Progenitor cell of endocrine pancreas (in vitro differentiated cells): ENCODE measurements at regions not wholly inside any gene's neighbourhood (a gene's known extent, or its start where the extent isn't known, plus 50 kb on each side); places are given as distances from the start of the nearest gene placed in this dataset.

ENCODE experiments used
- DNase-seq: peaks from one replicate; pipeline ENCODE4 v3.0.0; 2021; ENCODE audit warnings: low spot score; ENCODE audit not compliant: unreplicated experiment
- H3K27ac Mint-ChIP-seq: 2 replicates; pipeline ENCODE4 v1.8.0; 2021; ENCODE audit warnings: mild to moderate bottlenecking, moderate library complexity, mixed read lengths
- H3K27me3 Mint-ChIP-seq: 2 replicates; pipeline ENCODE4 v1.8.0; 2021; ENCODE audit warnings: mixed read lengths
- H3K36me3 Mint-ChIP-seq: 2 replicates; pipeline ENCODE4 v1.8.0; 2022; ENCODE audit warnings: mixed read lengths; ENCODE audit not compliant: insufficient read depth
- H3K4me1 Mint-ChIP-seq: 2 replicates; pipeline ENCODE4 v1.8.0; 2021; ENCODE audit warnings: low read depth, mixed read lengths
- H3K4me3 Mint-ChIP-seq: 2 replicates; pipeline ENCODE4 v1.8.0; 2021; ENCODE audit warnings: low read depth, mild to moderate bottlenecking, moderate library complexity, mixed read lengths
- H3K9me3 Mint-ChIP-seq: 2 replicates; pipeline ENCODE4 v1.8.0; 2021; ENCODE audit warnings: low read depth, mixed read lengths
- TF ChIP-seq, protein P1 (sequence below): fragments of 200-600 bp; sonication (generic); IDR thresholded peaks from one replicate; pipeline ENCODE4 v1.5.0; 2021; ENCODE audit warnings: antibody characterized with exemption, mild to moderate bottlenecking; ENCODE audit not compliant: unreplicated experiment

DNA sequence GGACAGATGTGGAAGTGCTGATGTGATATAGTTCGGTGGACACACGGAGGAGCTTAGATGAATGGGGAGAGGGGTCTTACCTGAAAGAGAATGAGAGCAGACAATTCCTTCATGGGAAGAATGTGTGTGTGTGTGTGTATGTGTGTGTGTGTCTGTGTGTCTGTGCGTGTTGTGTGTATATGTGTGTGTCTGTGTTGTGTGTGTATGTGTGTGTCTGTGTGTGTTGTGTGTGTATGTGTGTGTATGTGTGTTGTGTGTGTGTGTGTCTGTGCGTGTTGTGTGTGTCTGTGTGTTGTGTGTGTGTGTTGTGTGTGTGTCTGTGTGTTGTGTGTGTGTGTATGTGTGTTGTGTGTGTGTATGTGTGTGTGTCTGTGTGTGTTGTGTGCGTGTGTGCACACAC lies 104.2 kb downstream of the FAM204A start:
- H3K9me3 Mint-ChIP-seq = no peaks in the 10 kb centered on the region
- DNase-seq = no peak
- TF ChIP-seq, protein P1, sequence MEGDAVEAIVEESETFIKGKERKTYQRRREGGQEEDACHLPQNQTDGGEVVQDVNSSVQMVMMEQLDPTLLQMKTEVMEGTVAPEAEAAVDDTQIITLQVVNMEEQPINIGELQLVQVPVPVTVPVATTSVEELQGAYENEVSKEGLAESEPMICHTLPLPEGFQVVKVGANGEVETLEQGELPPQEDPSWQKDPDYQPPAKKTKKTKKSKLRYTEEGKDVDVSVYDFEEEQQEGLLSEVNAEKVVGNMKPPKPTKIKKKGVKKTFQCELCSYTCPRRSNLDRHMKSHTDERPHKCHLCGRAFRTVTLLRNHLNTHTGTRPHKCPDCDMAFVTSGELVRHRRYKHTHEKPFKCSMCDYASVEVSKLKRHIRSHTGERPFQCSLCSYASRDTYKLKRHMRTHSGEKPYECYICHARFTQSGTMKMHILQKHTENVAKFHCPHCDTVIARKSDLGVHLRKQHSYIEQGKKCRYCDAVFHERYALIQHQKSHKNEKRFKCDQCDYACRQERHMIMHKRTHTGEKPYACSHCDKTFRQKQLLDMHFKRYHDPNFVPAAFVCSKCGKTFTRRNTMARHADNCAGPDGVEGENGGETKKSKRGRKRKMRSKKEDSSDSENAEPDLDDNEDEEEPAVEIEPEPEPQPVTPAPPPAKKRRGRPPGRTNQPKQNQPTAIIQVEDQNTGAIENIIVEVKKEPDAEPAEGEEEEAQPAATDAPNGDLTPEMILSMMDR = no peak
- no peaks in the 10 kb centered on the region for H3K36me3 Mint-ChIP-seq
- H3K27me3 Mint-ChIP-seq = peaks cover 81% of the 10 kb centered on the region
- H3K27ac Mint-ChIP-seq = no peak overlapping the region
- no peak overlapping the region for H3K4me3 Mint-ChIP-seq
- H3K4me1 Mint-ChIP-seq = no peaks in the 10 kb centered on the region

DNA sequence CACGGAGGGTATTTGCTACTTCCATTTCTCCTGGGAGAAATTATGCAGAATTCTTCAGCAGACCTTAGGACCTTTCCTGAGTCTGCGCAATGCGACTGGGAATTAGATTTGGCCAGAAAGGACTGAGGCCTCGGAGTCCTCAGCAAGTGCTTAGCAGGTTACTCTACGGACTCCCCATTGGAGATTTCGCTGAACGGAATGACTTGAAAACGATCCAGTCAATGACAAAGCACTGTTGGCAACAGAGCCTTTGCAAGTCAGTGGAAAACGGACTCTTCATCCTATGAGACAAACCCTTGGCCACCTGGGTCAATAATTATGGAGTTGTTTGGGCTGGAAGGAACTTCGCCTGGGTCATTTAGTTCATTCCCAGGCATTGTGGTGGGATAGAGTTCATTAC lies 107.4 kb downstream of the FAM204A start:
- Mint-ChIP-seq H3K27me3 (peaks cover 55% of the 10 kb centered on the region), H3K9me3 (no peaks in the 10 kb centered on the region)

DNA sequence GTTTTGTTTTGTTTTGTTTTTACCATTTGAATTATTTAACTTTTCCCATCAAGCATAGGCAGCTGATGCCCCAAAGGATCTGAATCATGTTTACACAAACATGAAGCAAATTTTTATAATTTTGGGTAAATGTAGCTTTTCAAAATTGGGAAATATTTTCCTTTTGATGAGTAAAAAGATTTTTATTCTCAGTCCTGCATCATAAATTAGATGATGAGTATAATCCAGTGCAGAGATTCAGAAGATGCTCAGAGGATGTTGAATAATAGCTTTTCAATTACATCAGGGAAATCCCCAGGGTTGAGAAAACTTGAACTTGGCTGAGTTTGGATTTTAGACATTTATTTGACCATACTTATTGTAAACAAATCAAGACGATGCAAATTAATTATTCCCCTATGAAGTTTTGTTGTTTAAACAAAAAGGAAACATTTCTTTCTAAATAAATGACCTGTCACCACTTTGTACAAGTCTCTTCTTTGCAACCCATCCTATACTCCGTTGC lies 121.7 kb downstream of the FAM204A start:
- Mint-ChIP-seq H3K27me3 (peaks cover 10% of the 10 kb centered on the region), H3K27ac (no peak overlapping the region)

More for the DNA sequence above, 107.4 kb downstream of the FAM204A start:
- H3K4me3 Mint-ChIP-seq = no peak overlapping the region
- no peaks in the 10 kb centered on the region for H3K36me3 Mint-ChIP-seq
- TF ChIP-seq, protein P1 = no peak
- DNase-seq = no peak
- H3K27ac Mint-ChIP-seq = no peak overlapping the region
- no peaks in the 10 kb centered on the region for H3K4me1 Mint-ChIP-seq

DNA sequence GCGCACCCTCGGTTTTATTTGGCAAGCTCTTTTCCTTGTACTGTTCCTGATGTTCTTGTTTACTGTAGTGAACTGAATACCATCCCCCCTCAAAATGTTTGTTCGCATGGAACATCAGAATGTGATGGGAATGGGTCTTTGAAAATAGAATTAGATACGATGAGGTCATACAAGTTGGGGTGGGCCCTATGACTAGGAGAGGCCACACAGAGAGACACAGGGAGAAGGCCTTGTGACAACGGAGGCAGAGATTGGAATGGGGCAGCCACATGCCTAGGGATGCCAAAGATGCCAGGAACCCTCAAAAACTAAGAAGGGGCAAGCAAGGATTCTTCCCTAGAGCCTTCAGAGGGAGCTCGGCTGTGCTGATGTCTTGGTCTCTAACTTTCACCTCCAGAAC lies 123.6 kb downstream of the FAM204A start:
- H3K36me3 Mint-ChIP-seq = no peaks in the 10 kb centered on the region
- no peak for DNase-seq
- peaks cover 14% of the 10 kb centered on the region for H3K27me3 Mint-ChIP-seq
- TF ChIP-seq, protein P1 = no peak
- H3K9me3 Mint-ChIP-seq = no peaks in the 10 kb centered on the region
- no peak overlapping the region for H3K27ac Mint-ChIP-seq
- H3K4me3 Mint-ChIP-seq = no peak overlapping the region
- H3K4me1 Mint-ChIP-seq = peaks cover 2% of the 10 kb centered on the region

More for the DNA sequence above, 121.7 kb downstream of the FAM204A start:
- no peaks in the 10 kb centered on the region for H3K36me3 Mint-ChIP-seq
- no peak overlapping the region for H3K4me3 Mint-ChIP-seq
- DNase-seq = no peak
- no peaks in the 10 kb centered on the region for H3K4me1 Mint-ChIP-seq
- TF ChIP-seq, protein P1 = no peak
- H3K9me3 Mint-ChIP-seq = peaks cover 16% of the 10 kb centered on the region

DNA sequence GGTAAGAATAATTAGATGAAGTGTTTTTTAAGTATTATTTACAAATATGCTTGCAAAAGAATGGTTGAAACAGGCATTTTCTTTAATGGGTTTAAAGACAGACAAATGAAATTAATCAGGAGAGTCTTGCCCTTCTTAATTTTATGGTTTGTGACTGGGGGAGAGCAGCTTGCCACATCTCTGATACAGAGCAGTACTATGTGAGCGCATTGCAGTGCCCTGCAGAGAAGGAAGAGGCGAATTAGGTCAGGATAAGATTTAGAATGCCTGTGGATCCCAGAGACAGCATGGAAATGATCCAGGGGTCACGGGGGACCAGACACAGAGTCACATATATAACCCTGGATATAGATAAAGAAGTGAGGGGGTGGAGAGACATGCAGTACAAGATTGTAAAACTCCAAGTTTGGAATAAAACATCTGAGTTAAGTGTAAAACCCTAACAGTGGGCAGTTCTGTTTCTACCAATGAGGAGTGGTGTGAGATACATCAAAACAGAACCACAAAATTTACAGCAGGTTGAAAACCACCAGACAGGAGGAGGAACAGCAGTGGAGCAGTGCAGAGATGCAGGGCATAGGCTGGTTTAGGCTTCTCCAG lies 125.5 kb downstream of the FAM204A start:
- H3K4me1 Mint-ChIP-seq = peaks cover 6% of the 10 kb centered on the region
- peaks cover 14% of the 10 kb centered on the region for H3K27me3 Mint-ChIP-seq
- no peaks in the 10 kb centered on the region for H3K9me3 Mint-ChIP-seq
- no peak overlapping the region for H3K4me3 Mint-ChIP-seq
- no peak overlapping the region for H3K27ac Mint-ChIP-seq
- TF ChIP-seq, protein P1 = no peak
- no peak for DNase-seq
- no peaks in the 10 kb centered on the region for H3K36me3 Mint-ChIP-seq
